B cell (primary cell): ENCODE measurements at regions not wholly inside any gene's neighbourhood (a gene's known extent, or its start where the extent isn't known, plus 50 kb on each side); places are given as distances from the start of the nearest gene placed in this dataset.

ENCODE experiments used
- CTCF ChIP-seq: fragments of 200-600 bp; IDR thresholded peaks from one replicate; pipeline ENCODE4 v1.8.0; 2022; ENCODE audit warnings: antibody characterized with exemption, mild to moderate bottlenecking
- EZH2 ChIP-seq: IDR thresholded peaks from 2 replicates; pipeline ENCODE4 v1.6.1; 2012; ENCODE audit warnings: borderline replicate concordance, low read depth, mild to moderate bottlenecking, moderate library complexity, low read length; ENCODE audit not compliant: insufficient read depth, poor library complexity, severe bottlenecking

- no peak for TF ChIP-seq EZH2
- TF ChIP-seq CTCF = no peak
These were observed 73.6 kb upstream of the SELENOK start for GRCh38 chr3:53965291-53965690.
